Gastroesophageal sphincter (tissue), 4 donors: ENCODE measurements at regions not wholly inside any gene's neighbourhood (a gene's known extent, or its start where the extent isn't known, plus 50 kb on each side); places are given as distances from the start of the nearest gene placed in this dataset.
"Not testable (repeated sequence)": the region's sequence is repeated elsewhere in the genome, so short reads cannot be mapped to it uniquely, and the experiment has no call there.

Experiments
- ATAC-seq: fragments of 150-250 bp; one replicate; pipeline ENCODE4 v1.9.1; 2016; ENCODE audit warnings: mild to moderate bottlenecking, moderate library complexity
- H3K27ac ChIP-seq, 4 donors: fragments of 200-600 bp; sonication (generic) in 3 of 4; 1 replicate in 3 of 4; 2 replicates in 1 of 4; pipeline ENCODE4 v1.5.1; 2016 to 2019
- H3K27me3 ChIP-seq: fragments of 200-600 bp; sonication (generic); one replicate; pipeline ENCODE4 v1.5.1; 2019
- H3K36me3 ChIP-seq, 2 donors: fragments of 200-600 bp; sonication (generic); one replicate each; pipeline ENCODE4 v1.5.1; 2019; ENCODE audit warnings: control low read depth in 1 of 2
- H3K4me1 ChIP-seq, 3 donors: fragments of 200-600 bp; sonication (generic); 1 replicate in 2 of 3; 2 replicates in 1 of 3; pipeline ENCODE4 v1.5.1; 2016 to 2019; ENCODE audit warnings: control low read depth in 2 of 3
- H3K4me3 ChIP-seq, 2 donors: fragments of 200-600 bp; sonication (generic); one replicate each; pipeline ENCODE4 v1.5.1; 2019; ENCODE audit warnings: mild to moderate bottlenecking in 1 of 2, moderate library complexity in 1 of 2
- H3K9me3 ChIP-seq, 3 donors: fragments of 200-600 bp; sonication (generic); one replicate each; pipeline ENCODE4 v1.5.1; 2017 to 2019; ENCODE audit warnings: control low read depth in 2 of 3
- EP300 ChIP-seq: sonication (generic); formaldehyde crosslinking; IDR thresholded peaks from one replicate; pipeline ENCODE4 v1.6.1; 2017; ENCODE audit warnings: antibody characterized with exemption, mild to moderate bottlenecking
- POLR2A ChIP-seq, 2 donors: fragments of 450-650 bp; IDR thresholded peaks; one replicate each; pipeline ENCODE4 v1.6.1; 2017; ENCODE audit warnings: antibody characterized with exemption in 2 of 2, mild to moderate bottlenecking in 2 of 2, moderate library complexity in 1 of 2
- POLR2AphosphoS5 ChIP-seq: sonication (generic); formaldehyde crosslinking; IDR thresholded peaks from one replicate; pipeline ENCODE4 v1.6.1; 2017; ENCODE audit warnings: antibody characterized with exemption
- WGBS, 2 donors: methylation state at CpG; one replicate each; pipeline ENCODE4 v1.1.5; 2018; ENCODE audit warnings: low coverage in 1 of 2; 5-methylcytosine and 5-hydroxymethylcytosine counted together
- TF ChIP-seq, protein P1 (sequence below), 4 experiments: fragments of 200-600 bp in 2 of 4; fragments of 450-650 bp in 2 of 4; sonication (generic) in 1 of 4; IDR thresholded peaks; one replicate each; pipeline ENCODE4 v1.5.1; 2017 to 2019; ENCODE audit warnings: antibody characterized with exemption in 4 of 4, mild to moderate bottlenecking in 2 of 4, moderate library complexity in 2 of 4

DNA sequence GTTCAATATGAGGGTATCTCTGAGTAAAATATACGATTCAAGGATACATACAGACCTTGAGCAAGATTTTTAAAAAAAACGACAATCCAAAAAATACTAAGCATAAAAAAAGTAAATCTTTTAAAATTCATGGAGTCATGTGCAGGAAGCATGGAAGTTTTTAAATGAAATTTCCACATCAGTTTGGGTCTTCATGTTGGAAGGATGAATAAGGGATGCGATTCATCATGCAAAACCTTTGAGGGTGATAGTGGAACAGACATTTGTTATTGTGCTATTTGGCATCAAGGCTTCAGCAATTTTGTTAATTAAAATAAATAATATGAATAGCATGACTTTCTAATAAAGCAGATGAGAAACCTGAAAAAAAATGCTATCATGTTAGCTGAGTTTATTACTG, 815.0 kb upstream of the PCDH10 start:
- TF ChIP-seq, protein P1, sequence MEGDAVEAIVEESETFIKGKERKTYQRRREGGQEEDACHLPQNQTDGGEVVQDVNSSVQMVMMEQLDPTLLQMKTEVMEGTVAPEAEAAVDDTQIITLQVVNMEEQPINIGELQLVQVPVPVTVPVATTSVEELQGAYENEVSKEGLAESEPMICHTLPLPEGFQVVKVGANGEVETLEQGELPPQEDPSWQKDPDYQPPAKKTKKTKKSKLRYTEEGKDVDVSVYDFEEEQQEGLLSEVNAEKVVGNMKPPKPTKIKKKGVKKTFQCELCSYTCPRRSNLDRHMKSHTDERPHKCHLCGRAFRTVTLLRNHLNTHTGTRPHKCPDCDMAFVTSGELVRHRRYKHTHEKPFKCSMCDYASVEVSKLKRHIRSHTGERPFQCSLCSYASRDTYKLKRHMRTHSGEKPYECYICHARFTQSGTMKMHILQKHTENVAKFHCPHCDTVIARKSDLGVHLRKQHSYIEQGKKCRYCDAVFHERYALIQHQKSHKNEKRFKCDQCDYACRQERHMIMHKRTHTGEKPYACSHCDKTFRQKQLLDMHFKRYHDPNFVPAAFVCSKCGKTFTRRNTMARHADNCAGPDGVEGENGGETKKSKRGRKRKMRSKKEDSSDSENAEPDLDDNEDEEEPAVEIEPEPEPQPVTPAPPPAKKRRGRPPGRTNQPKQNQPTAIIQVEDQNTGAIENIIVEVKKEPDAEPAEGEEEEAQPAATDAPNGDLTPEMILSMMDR (IDR thresholded peaks at IDR 0.05), result no peak
- no peak for TF ChIP-seq POLR2A (IDR thresholded peaks at IDR 0.05)
- TF ChIP-seq EP300, result no peak
- TF ChIP-seq POLR2AphosphoS5, result no peak
- no peak for ATAC-seq
- no peaks in the 10 kb centered on the region for H3K36me3 ChIP-seq
- 46 to 59% methylated on average over 3 of the region's 3 CpGs for whole genome bisulfite sequencing, 2 donors
- no peaks in the 10 kb centered on the region for H3K27me3 ChIP-seq
- no peak overlapping the region for H3K4me3 ChIP-seq
- no peaks in the 10 kb centered on the region for H3K4me1 ChIP-seq
- H3K9me3 ChIP-seq, result no peaks in the 10 kb centered on the region
- H3K27ac ChIP-seq, result no peak overlapping the region

DNA sequence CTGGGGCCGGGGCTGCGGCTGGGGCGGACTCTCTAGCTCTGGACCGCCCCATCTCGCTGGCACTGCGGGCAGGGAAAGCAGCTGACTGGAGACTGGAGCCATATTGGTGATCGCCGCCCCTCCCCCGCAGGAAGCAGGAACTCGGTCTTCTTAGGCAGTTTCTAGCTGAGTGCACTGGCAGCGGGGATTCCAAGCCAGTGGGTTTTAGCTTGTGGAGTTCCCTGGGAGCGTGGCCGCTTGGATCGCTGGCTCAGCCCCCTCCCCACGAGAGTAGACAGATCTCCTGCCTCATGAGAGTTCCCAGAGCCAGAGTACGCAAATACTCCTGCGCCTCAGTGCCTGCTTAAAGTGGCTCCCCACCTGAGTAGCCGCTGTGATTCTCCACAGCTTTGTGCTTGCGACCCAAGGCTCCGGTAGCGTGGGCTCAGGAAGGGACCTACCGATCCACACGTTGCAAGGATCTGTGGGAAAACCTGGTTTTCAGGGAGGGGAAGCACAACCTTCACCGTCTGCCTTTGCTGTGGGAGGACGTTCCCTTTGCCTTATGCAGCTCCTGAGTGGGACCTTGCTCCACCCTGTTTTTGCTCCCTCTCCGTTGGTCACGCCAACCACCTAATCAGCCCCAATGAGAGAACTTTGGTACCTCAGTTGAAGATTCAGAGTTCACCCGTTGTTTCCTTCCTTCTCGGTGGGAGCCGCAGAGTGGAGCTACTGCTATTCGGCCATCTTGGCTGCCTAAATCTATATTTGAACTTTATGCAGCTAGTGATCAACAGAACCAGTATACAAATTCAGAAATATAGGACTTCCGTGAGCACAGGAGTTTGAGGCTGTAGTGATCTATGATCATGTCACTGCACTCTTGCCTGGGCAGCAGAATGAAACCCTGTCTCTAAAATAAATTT, 803.9 kb upstream of the PCDH10 start:
- no peaks in the 10 kb centered on the region for H3K9me3 ChIP-seq
- no peaks in the 10 kb centered on the region for H3K36me3 ChIP-seq
- TF ChIP-seq POLR2AphosphoS5 (no peak), POLR2A (IDR thresholded peaks at IDR 0.05) (no peak), EP300 (no peak)
- TF ChIP-seq, protein P1 (IDR thresholded peaks at IDR 0.05), result no peak
- H3K27me3 ChIP-seq, result no peaks in the 10 kb centered on the region
- ATAC-seq, result no peak
- no peaks in the 10 kb centered on the region for H3K4me1 ChIP-seq
- 92 to 100% methylated on average over 5 to 9 of the region's 32 CpGs for WGBS, 2 donors
- H3K4me3 ChIP-seq, result no peak overlapping the region
- H3K27ac ChIP-seq, result no peak overlapping the region

DNA sequence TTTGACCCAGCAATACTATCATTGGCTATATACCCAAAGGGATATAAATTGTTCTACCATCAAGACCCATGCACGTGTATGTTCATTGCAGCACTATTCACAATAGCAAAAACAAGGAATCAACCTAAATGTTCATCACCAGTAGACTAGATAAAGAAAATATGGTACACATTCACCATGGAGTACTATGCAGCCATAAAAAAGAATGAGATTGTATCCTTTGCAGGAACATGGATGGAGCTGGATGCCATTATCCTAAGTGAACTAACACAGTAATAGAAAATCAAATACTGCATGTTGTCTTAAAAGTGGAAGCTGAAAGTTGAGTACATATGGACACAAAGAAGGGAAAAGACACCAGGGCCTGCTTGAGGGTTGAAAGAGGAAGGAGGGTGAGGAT, 803.1 kb upstream of the PCDH10 start:
- ATAC-seq, result no peak
- H3K36me3 ChIP-seq, result no peaks in the 10 kb centered on the region
- no peak overlapping the region for H3K4me3 ChIP-seq
- H3K4me1 ChIP-seq, result no peaks in the 10 kb centered on the region
- no peaks in the 10 kb centered on the region for H3K9me3 ChIP-seq
- no peak for TF ChIP-seq EP300
- H3K27ac ChIP-seq, result no peak overlapping the region
- 82 to 90% methylated on average over 1 of the region's 1 CpG for WGBS, 2 donors
- H3K27me3 ChIP-seq, result no peaks in the 10 kb centered on the region

DNA sequence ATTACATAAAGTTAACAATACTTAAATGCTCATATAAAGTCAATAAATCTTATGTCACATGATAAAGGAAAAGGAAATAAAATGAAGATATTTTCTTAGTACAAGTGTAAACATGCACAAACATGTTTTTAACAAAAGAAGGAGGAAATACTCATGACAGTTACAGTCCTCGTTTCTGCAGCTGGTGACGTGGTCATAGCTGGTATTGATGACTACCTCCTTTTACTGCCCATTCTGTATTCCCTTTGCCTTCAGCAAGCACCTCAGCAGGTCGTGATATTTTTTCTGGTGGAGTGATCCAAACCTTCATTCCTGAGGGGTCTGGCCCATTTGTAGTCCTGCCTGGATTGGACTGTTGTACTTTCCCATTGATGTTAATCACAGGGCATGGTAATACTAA, 797.5 kb upstream of the PCDH10 start:
- not testable (repeated sequence) for H3K4me3 ChIP-seq, H3K4me1 ChIP-seq, H3K27me3 ChIP-seq, ATAC-seq, H3K36me3 ChIP-seq, H3K27ac ChIP-seq
- peaks cover 0 to 23% (median 0%) of the 10 kb centered on the region in 3 donors for H3K9me3 ChIP-seq
- WGBS, 2 donors, result 77 to 87% methylated on average over 3 of the region's 3 CpGs

DNA sequence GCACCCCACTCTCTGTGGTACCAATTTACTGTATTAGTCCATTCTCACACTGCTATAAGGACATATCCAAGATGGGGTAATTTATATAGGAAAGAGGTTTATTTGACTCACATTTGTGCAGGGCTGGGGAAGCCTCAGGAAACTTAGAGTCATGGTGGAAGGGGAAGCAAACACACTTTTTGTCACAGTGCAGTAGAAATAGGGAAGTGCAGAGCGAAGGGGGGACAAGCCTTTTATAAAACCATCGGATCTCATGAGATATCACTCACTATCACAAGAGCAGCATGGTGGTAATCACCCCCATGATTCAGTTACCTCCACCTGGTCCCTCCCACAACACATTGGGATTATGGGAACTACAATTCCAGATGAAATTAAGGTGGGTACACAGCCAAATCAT, 766.9 kb upstream of the PCDH10 start:
- no peaks in the 10 kb centered on the region for H3K27me3 ChIP-seq
- 77 to 85% methylated on average over 2 of the region's 2 CpGs for WGBS, 2 donors
- no peak overlapping the region for H3K27ac ChIP-seq
- H3K9me3 ChIP-seq, result no peaks in the 10 kb centered on the region
- ATAC-seq, result no peak
- no peaks in the 10 kb centered on the region for H3K36me3 ChIP-seq
- no peak overlapping the region for H3K4me3 ChIP-seq
- H3K4me1 ChIP-seq, result no peaks in the 10 kb centered on the region
- TF ChIP-seq, protein P1 (IDR thresholded peaks at IDR 0.05), result no peak

DNA sequence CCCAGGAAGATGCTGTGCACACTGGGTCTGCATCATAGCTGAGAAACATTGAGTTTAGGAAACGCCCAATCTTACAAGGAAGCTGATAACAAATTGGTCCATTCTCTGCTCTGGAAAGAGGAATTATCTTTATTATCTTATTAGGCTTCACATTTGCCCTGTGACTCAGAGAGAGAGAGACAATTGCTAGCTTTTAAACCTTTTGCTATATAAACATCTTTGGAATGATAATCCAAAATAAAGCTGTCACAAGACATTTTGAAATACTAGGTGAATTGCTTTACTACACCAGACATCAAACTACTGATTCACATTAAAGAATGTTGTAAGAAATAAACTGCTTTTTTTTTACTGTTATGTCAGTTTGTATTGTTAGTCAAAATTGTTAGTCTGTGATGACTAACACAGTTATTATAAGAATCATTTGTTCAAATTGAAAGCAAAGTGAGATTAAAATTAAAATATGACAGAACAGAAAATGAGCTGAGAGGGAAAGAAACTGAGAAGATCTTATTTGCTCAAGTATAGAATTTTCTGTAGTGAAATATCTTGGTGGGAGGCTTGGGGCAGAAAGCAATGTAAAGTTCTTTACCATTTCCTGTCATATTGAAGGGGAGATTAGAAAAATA, 765.4 kb upstream of the PCDH10 start:
- TF ChIP-seq POLR2A (IDR thresholded peaks at IDR 0.05) (no peak), POLR2AphosphoS5 (no peak), EP300 (no peak)
- TF ChIP-seq, protein P1 (IDR thresholded peaks at IDR 0.05), result no peak
- Histone ChIP-seq H3K27ac (no peak overlapping the region), H3K4me1 (no peaks in the 10 kb centered on the region), H3K27me3 (no peaks in the 10 kb centered on the region), H3K9me3 (no peaks in the 10 kb centered on the region), H3K36me3 (no peaks in the 10 kb centered on the region), H3K4me3 (no peak overlapping the region)
- 38 to 63% methylated on average over 1 of the region's 1 CpG for WGBS, 2 donors
- ATAC-seq, result no peak
